Activated effector memory CD4-positive, alpha-beta T cell treated with anti-CD3 and anti-CD28 coated beads, Interleukin-2, amount 50 U/mL, for 16 hours (primary cell): ENCODE measurements at regions not wholly inside any gene's neighbourhood (a gene's known extent, or its start where the extent isn't known, plus 50 kb on each side); places are given as distances from the start of the nearest gene placed in this dataset.

Experiments
- DNase-seq: peaks from one replicate; pipeline ENCODE4 v3.0.0-alpha.2; 2020

DNA sequence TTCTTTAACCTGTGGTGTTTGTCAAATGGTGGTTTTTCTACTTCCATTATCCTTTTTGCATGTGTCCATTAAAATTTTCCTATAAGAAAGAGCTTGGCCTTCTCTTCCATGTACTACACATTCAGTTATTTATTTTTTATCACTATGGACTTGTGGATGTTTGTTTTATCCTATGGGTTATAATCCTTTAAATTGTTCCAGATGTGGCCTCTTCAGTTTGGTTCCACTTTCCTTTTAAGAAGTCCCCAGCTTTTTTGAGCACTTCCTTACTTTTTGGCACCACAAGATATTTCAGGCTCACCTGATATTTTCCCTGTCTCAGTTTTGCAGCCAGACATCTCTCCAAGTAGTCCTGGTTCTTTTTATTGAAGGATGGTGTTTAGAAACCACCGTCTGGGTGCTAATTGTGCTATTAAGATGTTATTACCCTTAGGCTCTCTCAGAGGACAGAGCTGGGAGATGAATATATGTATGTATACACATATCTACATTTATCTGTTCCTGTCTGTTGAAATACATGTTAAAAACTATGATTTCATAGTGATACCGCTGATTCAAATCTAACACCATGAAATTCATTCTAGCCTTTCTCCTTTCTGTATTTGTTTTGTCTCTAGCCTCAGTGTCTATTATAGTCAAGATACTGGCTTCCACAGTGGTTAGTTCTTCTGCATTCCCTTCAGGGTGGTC lies 408.5 kb upstream of the RGS6 start:
- no peak for DNase-seq

GRCh38 chr14:71524320-71524982 lies 407.8 kb upstream of the RGS6 start:
- DNase-seq: no peak

DNA sequence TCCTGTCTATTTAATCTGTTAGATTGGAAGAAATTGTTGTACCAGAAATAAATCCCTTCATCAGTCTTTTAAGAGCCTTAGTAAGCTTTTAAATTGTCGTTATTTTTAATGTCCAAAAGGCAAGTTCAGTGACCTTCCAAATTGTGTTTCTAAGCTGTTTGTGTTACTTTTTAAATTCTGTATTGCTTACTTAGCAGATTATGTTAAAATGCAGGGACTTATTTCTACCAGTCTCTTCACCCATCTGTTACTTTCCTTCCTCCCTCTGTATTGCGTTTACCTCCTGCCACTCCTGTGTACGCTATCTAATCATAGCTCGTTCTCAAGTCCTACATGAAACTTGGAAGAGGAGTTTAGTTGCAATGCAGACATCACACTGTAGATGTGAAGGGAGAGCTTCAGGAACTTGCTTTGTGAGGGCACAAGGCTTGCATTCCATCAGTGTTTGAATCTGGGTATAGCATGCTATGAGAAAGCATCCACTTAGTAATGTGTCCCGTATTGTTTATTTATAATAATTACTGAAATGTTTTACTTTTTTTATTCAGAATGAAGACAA lies 406.5 kb upstream of the RGS6 start:
- DNase-seq: no peak

- no peak for DNase-seq
Observed at GRCh38 chr14:71526388-71526787, 405.8 kb upstream of the RGS6 start.

DNA sequence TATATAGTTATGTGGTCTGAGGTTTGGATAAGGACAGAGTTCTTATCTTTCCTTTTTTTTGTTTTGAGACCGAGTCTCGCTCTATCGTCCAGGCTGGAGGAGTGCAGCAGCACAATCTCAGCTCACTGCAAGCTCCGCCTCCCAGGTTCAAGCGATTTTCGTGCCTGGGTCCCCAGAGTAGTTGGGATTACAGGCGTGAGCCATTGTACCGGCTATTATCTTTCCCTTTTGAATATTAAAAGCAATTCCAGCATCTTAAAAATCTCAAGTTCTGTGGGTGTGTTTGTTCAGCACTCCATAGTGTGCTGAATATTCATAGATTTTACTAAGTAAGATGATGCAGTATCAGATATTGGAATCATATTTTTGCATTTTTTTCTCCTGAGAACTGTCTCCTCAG lies 404.4 kb upstream of the RGS6 start:
- no peak for DNase-seq

- no peak for DNase-seq
Observed at GRCh38 chr14:71529848-71530247, 402.4 kb upstream of the RGS6 start.

- no peak for DNase-seq
Observed at GRCh38 chr14:71532344-71532743, 399.9 kb upstream of the RGS6 start.

- no peak for DNase-seq
Observed at GRCh38 chr14:71532790-71533189, 399.4 kb upstream of the RGS6 start.

GRCh38 chr14:71533390-71533789 lies 398.8 kb upstream of the RGS6 start:
- DNase-seq: no peak

- no peak for DNase-seq
Observed at GRCh38 chr14:71533800-71534199, 398.4 kb upstream of the RGS6 start.

- no peak for DNase-seq
Observed at GRCh38 chr14:71534506-71534905, 397.7 kb upstream of the RGS6 start.

DNA sequence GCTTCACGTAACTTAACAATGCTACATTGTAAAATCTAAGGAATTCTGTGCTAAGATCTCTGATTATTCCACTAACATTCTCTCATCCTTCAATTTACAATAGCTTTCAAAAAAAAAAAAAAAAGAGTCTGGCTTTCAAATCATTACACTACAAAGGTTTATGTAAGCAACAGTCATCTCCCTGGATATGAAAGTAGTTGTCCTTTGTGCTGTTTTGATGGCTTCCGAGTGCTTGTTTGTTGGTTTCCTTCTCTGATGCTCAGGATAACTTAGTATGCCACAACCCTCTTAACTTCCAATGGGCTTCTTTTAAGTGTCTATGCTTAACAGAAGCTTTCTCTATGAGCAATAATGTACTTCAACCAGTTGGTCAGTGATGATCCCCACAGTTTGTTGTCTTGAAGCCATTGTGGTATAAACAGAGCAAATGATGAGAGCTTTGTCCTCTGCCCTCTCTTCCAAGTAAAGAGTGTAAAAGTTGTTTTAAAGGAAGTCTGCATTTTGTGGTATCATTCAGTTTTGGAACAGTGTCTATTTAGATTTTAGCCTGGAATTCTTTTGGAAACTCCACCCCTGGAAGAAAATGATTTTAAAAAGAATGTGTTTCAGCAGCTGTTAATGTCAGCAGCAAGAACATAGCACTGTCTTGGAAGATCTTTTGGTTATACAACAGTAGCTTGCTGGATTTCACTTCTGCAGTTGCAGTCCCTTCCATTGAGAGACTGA lies 396.1 kb upstream of the RGS6 start:
- no peak for DNase-seq

GRCh38 chr14:71536927-71537772 lies 395.1 kb upstream of the RGS6 start:
- DNase-seq: no peak

GRCh38 chr14:71538288-71538687 lies 393.9 kb upstream of the RGS6 start:
- DNase-seq: no peak

- no peak for DNase-seq
Observed at GRCh38 chr14:71538938-71539649, 393.1 kb upstream of the RGS6 start.

GRCh38 chr14:71539650-71540285 lies 392.5 kb upstream of the RGS6 start:
- no peak for DNase-seq

GRCh38 chr14:71541271-71541670 lies 391.0 kb upstream of the RGS6 start:
- DNase-seq: no peak

GRCh38 chr14:71541973-71542690 lies 390.1 kb upstream of the RGS6 start:
- DNase-seq: no peak

DNA sequence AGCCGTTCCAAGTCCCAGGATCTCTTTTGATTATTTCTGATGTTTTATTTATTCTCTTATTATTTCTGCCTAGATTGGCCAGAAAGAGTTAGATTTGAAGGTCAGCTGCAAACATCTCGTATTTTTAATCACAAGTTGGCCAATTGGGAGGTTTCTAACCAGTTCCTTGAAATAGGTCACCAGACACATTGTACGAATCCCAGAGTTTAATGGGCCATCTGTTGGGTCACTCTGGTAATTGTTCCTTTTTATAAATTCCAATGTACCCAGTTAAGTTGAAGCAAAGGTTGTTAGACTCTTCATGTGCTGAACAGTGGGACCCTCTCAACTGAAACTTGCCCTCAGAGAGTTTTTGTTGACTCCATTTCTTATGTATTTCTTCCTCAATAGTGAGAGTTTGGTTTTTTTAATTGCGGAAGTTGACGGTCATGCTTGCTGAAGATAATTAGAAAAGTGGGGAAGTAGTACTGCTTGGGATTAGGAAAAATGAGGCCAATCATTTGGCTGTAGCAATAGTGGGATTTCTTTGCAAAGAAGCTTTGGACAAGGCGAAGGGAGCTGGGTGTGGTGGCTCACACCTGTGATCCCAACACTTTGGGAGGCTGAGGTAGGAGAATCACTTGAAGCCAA lies 382.7 kb upstream of the RGS6 start:
- no peak for DNase-seq

- no peak for DNase-seq
Observed at GRCh38 chr14:71550367-71550766, 381.9 kb upstream of the RGS6 start.
